ENCODE measurements at regions not wholly inside any gene's neighbourhood (a gene's known extent, or its start where the extent isn't known, plus 50 kb on each side); places are given as distances from the start of the nearest gene placed in this dataset.

- TF ChIP-seq SMARCE1 (IDR thresholded peaks at IDR 0.05) (no peak), HMG20A (CRISPR knock-in tag; conservative IDR thresholded peaks at IDR 0.05) (no peak)
These were observed 354.2 kb upstream of the ESRRG start (continued) for GRCh38 chr1:217077426-217077825.

GRCh38 chr1:217076902-217077301 lies 353.7 kb upstream of the ESRRG start:
- no peaks in the 10 kb centered on the region for H3K36me3 ChIP-seq (ENCODE audit: control insufficient read depth, insufficient read depth, low read length)
- no peaks in the 10 kb centered on the region for H4K20me1 ChIP-seq (replicated peaks; ENCODE audit: control insufficient read depth, insufficient read depth, low read length)
- H3K9me3 ChIP-seq (replicated peaks; ENCODE audit: control insufficient read depth, insufficient read depth, low read depth, low read length): 0 out of 2 replicates have a peak, but pooled peaks cover 1% of the 10 kb centered on the region
- 0% methylated on average over 2 of the region's 2 CpGs for WGBS (ENCODE audit: insufficient coverage, low coverage, missing lambda C conversion rate)
- no peak overlapping the region for H3K27ac ChIP-seq (ENCODE audit: extremely low read depth, low read depth, low read length)
- ChIA-PET POLR2A (no interaction called here), CTCF (ENCODE audit: low intra/inter-chr PET ratio) (no interaction called here)
- H3K9me1 ChIP-seq (ENCODE audit: control insufficient read depth, insufficient read depth, low read length): no peaks in the 10 kb centered on the region
- no peak overlapping the region for H3K9ac ChIP-seq (ENCODE audit: insufficient read depth in 1 of 2, low read depth in 2 of 2, low read length in 2 of 2)
- intact Hi-C loops (cut with micrococcal nuclease) (no loop called here), in situ Hi-C loops (cut with MboI) (no loop called here)
- peak; percentile 7; the same call in 1 of the 2 replicates for TF ChIP-seq TFE3 (CRISPR knock-in tag; IDR thresholded peaks at IDR 0.05)
- no peak for TF ChIP-seq RBM15 (IDR thresholded peaks at IDR 0.05; ENCODE audit: insufficient read depth, low read length)
- TF ChIP-seq TAL1 (IDR thresholded peaks at IDR 0.05): no peak
- no peak overlapping the region for H3K4me3 ChIP-seq
- no peak overlapping the region for H2AFZ ChIP-seq (ENCODE audit: low read depth, low read length)
- H3K4me2 ChIP-seq (ENCODE audit: insufficient read depth, low read length): no peak overlapping the region
- H3K79me2 ChIP-seq (ENCODE audit: control insufficient read depth, insufficient read depth, low read length): no peaks in the 10 kb centered on the region
- no peak for ATAC-seq
- no peak for DNase-seq (ENCODE audit: extremely low read depth in 1 of 4, low spot score in 3 of 4)
- BruUV-seq (replicated peaks): no TSS peak
- no peaks in the 10 kb centered on the region for H3K4me1 ChIP-seq (replicated peaks in 1 of 2; ENCODE audit: control insufficient read depth in 2 of 2, insufficient read depth in 2 of 2, low read length in 2 of 2)
- no peaks in the 10 kb centered on the region for H3K27me3 ChIP-seq (ENCODE audit: control insufficient read depth in 2 of 2, insufficient read depth in 2 of 2, low read length in 2 of 2)
- no peak for FAIRE-seq
